Spleen (tissue), 11 donors: ENCODE measurements at regions not wholly inside any gene's neighbourhood (a gene's known extent, or its start where the extent isn't known, plus 50 kb on each side); places are given as distances from the start of the nearest gene placed in this dataset.
A peak's percentile ranks its signal among the peaks of the same experiment; 100 is the strongest.
"Not testable (repeated sequence)": the region's sequence is repeated elsewhere in the genome, so short reads cannot be mapped to it uniquely, and the experiment has no call there.

Source experiments
- DNase-seq: peaks from one replicate; pipeline ENCODE4 v3.0.0-alpha.2; 2020
- H3K27ac ChIP-seq, 8 donors: fragments of 200-600 bp; sonication (generic) in 7 of 8; 1 replicate in 4 of 8; 2 replicates in 4 of 8; pipeline versions ENCODE4 v1.5.0 to v1.8.0; 2016 to 2021; ENCODE audit warnings: inconsistent platforms in 4 of 8, mild to moderate bottlenecking in 4 of 8, moderate library complexity in 1 of 8
- H3K27me3 ChIP-seq, 7 donors: fragments of 200-600 bp; sonication (generic) in 6 of 7; replicated peaks in 1 of 7; 1 replicate in 4 of 7; 2 replicates in 3 of 7; pipeline versions ENCODE4 v1.5.0 to v1.8.0; 2016 to 2021; ENCODE audit warnings: inconsistent platforms in 3 of 7, mild to moderate bottlenecking in 1 of 7
- H3K36me3 ChIP-seq, 6 donors: fragments of 200-600 bp; sonication (generic) in 5 of 6; 1 replicate in 4 of 6; 2 replicates in 2 of 6; pipeline versions ENCODE4 v1.5.0 to v1.8.0; 2016 to 2021; ENCODE audit warnings: inconsistent platforms in 2 of 6
- H3K4me1 ChIP-seq, 6 donors: fragments of 200-600 bp; sonication (generic) in 5 of 6; 1 replicate in 3 of 6; 2 replicates in 3 of 6; pipeline versions ENCODE4 v1.5.0 to v1.8.0; 2016 to 2021; ENCODE audit warnings: inconsistent platforms in 3 of 6
- H3K4me3 ChIP-seq, 8 donors: fragments of 200-600 bp; sonication (generic) in 7 of 8; 1 replicate in 4 of 8; 2 replicates in 4 of 8; pipeline versions ENCODE4 v1.5.0 to v1.8.0; 2016 to 2021; ENCODE audit warnings: inconsistent platforms in 4 of 8, mild to moderate bottlenecking in 4 of 8, moderate library complexity in 2 of 8
- H3K9me3 ChIP-seq, 8 donors: fragments of 200-600 bp; sonication (generic) in 7 of 8; 1 replicate in 4 of 8; 2 replicates in 4 of 8; pipeline versions ENCODE4 v1.5.0 to v1.8.0; 2016 to 2021; ENCODE audit warnings: inconsistent platforms in 4 of 8
- CTCF ChIP-seq, 11 experiments: fragments of 200-600 bp in 7 of 11; fragments of 450-650 bp in 4 of 11; sonication (generic) in 4 of 11; IDR thresholded peaks in 8 of 11; conservative IDR thresholded peaks in 3 of 11; 1 replicate in 7 of 11; 2 replicates in 4 of 11; pipeline versions ENCODE4 v1.4.0 to v1.8.0; 2016 to 2021; ENCODE audit warnings: antibody characterized with exemption in 11 of 11, inconsistent platforms in 4 of 11, mild to moderate bottlenecking in 1 of 11
- POLR2A ChIP-seq, 3 donors: fragments of 450-650 bp; IDR thresholded peaks; one replicate each; pipeline ENCODE4 v1.5.1; 2017; ENCODE audit warnings: antibody characterized with exemption in 3 of 3, mild to moderate bottlenecking in 1 of 3
- POLR2AphosphoS5 ChIP-seq, 3 donors: sonication (generic); formaldehyde crosslinking; IDR thresholded peaks; one replicate each; pipeline ENCODE4 v1.5.1; 2017; ENCODE audit warnings: antibody characterized with exemption in 3 of 3
- WGBS, 5 donors: extraction: QIAGEN DNeasy Blood & Tissue Kit in 3 of 5; methylation state at CpG; one replicate each; pipeline versions ENCODE4 v1.1.5 to v1.1.7; 2013 to 2018; 5-methylcytosine and 5-hydroxymethylcytosine counted together
- intact Hi-C: fragments of 100-400 bp; cut with DNase I; formaldehyde crosslinking; loops from one replicate; pipeline ENCODE4 v1.15.0; 2023; ENCODE audit warnings: low total_unique reads
- donor health status: healthy with polysubstance abuse.
- donor health status: DM: no; HTN: no; CAD: no; lungs with moderate emphysema.
- donor health status: DM: no; HTN: no; CAD: no.
- donor health status: Bipolar disorder and iron deficiency.
- donor health status: healthy.
- donor health status: DM: no; HTN: no; CAD: no.
- donor health status: DM: yes; HTN: yes; CAD: no.

GRCh38 chrX:77088233-77088632 lies 359.0 kb upstream of the FGF16 start:
- no peaks in the 10 kb centered on the region for H3K36me3 ChIP-seq
- peak overlapping the region in 1 of 8 donors; percentile 15 for H3K27ac ChIP-seq
- H3K4me3 ChIP-seq, result no peak overlapping the region
- H3K4me1 ChIP-seq, result no peaks in the 10 kb centered on the region
- TF ChIP-seq CTCF (IDR thresholded peaks at IDR 0.05 in 8 of 11, conservative IDR thresholded peaks at IDR 0.05 in 3 of 11), result no peak
- TF ChIP-seq POLR2A (IDR thresholded peaks at IDR 0.05), result no peak
- no peak for TF ChIP-seq POLR2AphosphoS5 (IDR thresholded peaks at IDR 0.05)
- DNase-seq, result no peak
- H3K9me3 ChIP-seq, result peaks cover 0 to 4% (median 0%) of the 10 kb centered on the region in 8 donors
- H3K27me3 ChIP-seq, result no peaks in the 10 kb centered on the region
- intact Hi-C loops, result no loop called here
- 11 to 36% (median 25%) methylated on average over 1 of the region's 1 CpG for WGBS, 5 donors

- intact Hi-C loops, result no loop called here
- Histone ChIP-seq H3K4me1 (no peaks in the 10 kb centered on the region), H3K27ac (no peak overlapping the region), H3K27me3 (no peaks in the 10 kb centered on the region), H3K4me3 (no peak overlapping the region), H3K9me3 (no peaks in the 10 kb centered on the region), H3K36me3 (no peaks in the 10 kb centered on the region)
- no peak for DNase-seq
- TF ChIP-seq POLR2A (IDR thresholded peaks at IDR 0.05) (no peak), CTCF (IDR thresholded peaks at IDR 0.05 in 8 of 11, conservative IDR thresholded peaks at IDR 0.05 in 3 of 11) (no peak), POLR2AphosphoS5 (IDR thresholded peaks at IDR 0.05) (no peak)
- WGBS, 5 donors, result 46 to 82% (median 63%) methylated on average over 1 of the region's 1 CpG; no CpG with 5 or more reads in 1 of the 5 donors
Measured at GRCh38 chrX:77114501-77114900, 332.7 kb upstream of the FGF16 start.

GRCh38 chrX:77118686-77119085 lies 328.5 kb upstream of the FGF16 start:
- DNase-seq, result no peak
- intact Hi-C loops, result no loop called here
- no peak overlapping the region for H3K4me3 ChIP-seq
- no peaks in the 10 kb centered on the region for H3K36me3 ChIP-seq
- peaks cover 0 to 7% (median 0%) of the 10 kb centered on the region in 8 donors for H3K9me3 ChIP-seq
- WGBS, 5 donors, result 41 to 82% (median 64%) methylated on average over 2 of the region's 2 CpGs
- H3K27ac ChIP-seq, result no peak overlapping the region
- TF ChIP-seq CTCF (IDR thresholded peaks at IDR 0.05 in 8 of 11, conservative IDR thresholded peaks at IDR 0.05 in 3 of 11) (no peak), POLR2AphosphoS5 (IDR thresholded peaks at IDR 0.05) (no peak), POLR2A (IDR thresholded peaks at IDR 0.05) (no peak)
- no peaks in the 10 kb centered on the region for H3K4me1 ChIP-seq
- H3K27me3 ChIP-seq, result no peaks in the 10 kb centered on the region

- Histone ChIP-seq H3K4me3 (no peak overlapping the region), H3K9me3 (peaks cover 0 to 9% (median 0%) of the 10 kb centered on the region in 8 donors), H3K27me3 (no peaks in the 10 kb centered on the region), H3K36me3 (no peaks in the 10 kb centered on the region), H3K4me1 (no peaks in the 10 kb centered on the region), H3K27ac (no peak overlapping the region)
- intact Hi-C loops, result no loop called here
- 59 to 89% (median 70%) methylated on average over 1 of the region's 1 CpG; no CpG with 5 or more reads in 1 of the 5 donors for WGBS, 5 donors
- TF ChIP-seq CTCF (IDR thresholded peaks at IDR 0.05 in 8 of 11, conservative IDR thresholded peaks at IDR 0.05 in 3 of 11) (no peak), POLR2A (IDR thresholded peaks at IDR 0.05) (no peak), POLR2AphosphoS5 (IDR thresholded peaks at IDR 0.05) (no peak)
- no peak for DNase-seq
Measured at GRCh38 chrX:77119706-77120105, 327.5 kb upstream of the FGF16 start.

GRCh38 chrX:77123917-77124316 lies 323.3 kb upstream of the FGF16 start:
- H3K36me3 ChIP-seq, intact Hi-C loops, H3K9me3 ChIP-seq, H3K27ac ChIP-seq, H3K4me3 ChIP-seq, H3K4me1 ChIP-seq, DNase-seq, H3K27me3 ChIP-seq: not testable (repeated sequence)
- WGBS, 5 donors, result 90 to 100% (median 95%) methylated on average over 3 to 5 of the region's 5 CpGs

GRCh38 chrX:77127571-77127970 lies 319.6 kb upstream of the FGF16 start:
- 29 to 64% (median 48%) methylated on average over 2 of the region's 2 CpGs for WGBS, 5 donors
- DNase-seq, intact Hi-C loops, H3K4me1 ChIP-seq, H3K27ac ChIP-seq, H3K36me3 ChIP-seq, H3K27me3 ChIP-seq, H3K4me3 ChIP-seq: not testable (repeated sequence)
- H3K9me3 ChIP-seq, result peaks cover 0 to 17% (median 0%) of the 10 kb centered on the region in 8 donors
